ENCODE measurements at regions not wholly inside any gene's neighbourhood (a gene's known extent, or its start where the extent isn't known, plus 50 kb on each side); places are given as distances from the start of the nearest gene placed in this dataset.
"Not testable (repeated sequence)": the region's sequence is repeated elsewhere in the genome, so short reads cannot be mapped to it uniquely, and the experiment has no call there.

DNA sequence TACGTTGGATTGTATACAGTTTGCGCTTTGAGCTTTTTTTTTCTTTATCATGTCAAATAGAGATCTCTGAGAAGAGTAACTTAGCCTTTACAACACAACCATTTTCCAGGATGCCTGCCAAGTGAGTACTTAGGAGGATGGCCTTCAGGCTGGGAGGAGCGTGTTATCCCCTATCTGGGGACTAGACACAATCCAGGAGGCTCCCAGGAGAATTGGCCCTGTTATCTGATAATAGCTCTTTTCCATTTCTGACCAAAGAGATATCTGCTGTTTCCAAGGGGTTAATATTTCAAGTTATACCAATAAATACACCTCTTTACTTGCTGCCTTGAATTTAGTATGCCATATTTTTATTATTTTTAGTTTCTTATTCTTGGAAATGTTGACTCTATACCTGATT is 169.5 kb upstream of the SMARCAD1 start:
- intact Hi-C loops (cut with DNase I), result no loop called here

DNA sequence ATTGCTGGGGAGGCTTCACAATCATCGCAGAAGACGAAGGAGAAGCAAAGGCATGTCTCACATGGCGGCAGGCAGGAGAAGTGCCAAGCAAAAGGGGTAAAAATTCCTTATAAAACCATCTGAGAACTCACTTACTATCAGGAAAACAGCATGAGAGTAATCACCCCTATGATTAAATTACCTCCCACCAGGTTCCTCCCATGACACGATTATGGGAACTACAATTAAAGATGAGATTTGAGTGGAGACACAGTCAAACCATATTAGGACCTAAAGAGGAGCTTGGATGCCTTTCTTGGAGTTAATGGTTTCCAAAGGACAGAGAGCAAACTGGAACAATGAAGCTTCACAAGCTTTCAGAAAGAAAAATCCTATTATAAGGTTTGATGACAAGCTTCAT is 168.4 kb upstream of the SMARCAD1 start:
- Histone ChIP-seq H3K36me3 (ENCODE audit: control insufficient read depth in 2 of 3, insufficient read depth in 3 of 3, low read length in 3 of 3) (no peaks in the 10 kb centered on the region), H3K27ac (ENCODE audit: low read depth in 2 of 2, low read length in 2 of 2) (no peak overlapping the region), H3K4me3 (ENCODE audit: low read length in 3 of 3) (no peak overlapping the region), H3K9ac (ENCODE audit: low read length in 3 of 3) (no peak overlapping the region), H3K27me3 (ENCODE audit: control insufficient read depth, insufficient read depth, low read length) (no peaks in the 10 kb centered on the region), H3K9me3 (ENCODE audit: control insufficient read depth in 2 of 3, insufficient read depth in 1 of 3, low read length in 3 of 3) (no peaks in the 10 kb centered on the region), H3K4me1 (ENCODE audit: control insufficient read depth in 2 of 3, insufficient read depth in 2 of 3, low read depth in 1 of 3, low read length in 3 of 3) (no peaks in the 10 kb centered on the region)
- FAIRE-seq, result no peak
- TF ChIP-seq, protein P1, sequence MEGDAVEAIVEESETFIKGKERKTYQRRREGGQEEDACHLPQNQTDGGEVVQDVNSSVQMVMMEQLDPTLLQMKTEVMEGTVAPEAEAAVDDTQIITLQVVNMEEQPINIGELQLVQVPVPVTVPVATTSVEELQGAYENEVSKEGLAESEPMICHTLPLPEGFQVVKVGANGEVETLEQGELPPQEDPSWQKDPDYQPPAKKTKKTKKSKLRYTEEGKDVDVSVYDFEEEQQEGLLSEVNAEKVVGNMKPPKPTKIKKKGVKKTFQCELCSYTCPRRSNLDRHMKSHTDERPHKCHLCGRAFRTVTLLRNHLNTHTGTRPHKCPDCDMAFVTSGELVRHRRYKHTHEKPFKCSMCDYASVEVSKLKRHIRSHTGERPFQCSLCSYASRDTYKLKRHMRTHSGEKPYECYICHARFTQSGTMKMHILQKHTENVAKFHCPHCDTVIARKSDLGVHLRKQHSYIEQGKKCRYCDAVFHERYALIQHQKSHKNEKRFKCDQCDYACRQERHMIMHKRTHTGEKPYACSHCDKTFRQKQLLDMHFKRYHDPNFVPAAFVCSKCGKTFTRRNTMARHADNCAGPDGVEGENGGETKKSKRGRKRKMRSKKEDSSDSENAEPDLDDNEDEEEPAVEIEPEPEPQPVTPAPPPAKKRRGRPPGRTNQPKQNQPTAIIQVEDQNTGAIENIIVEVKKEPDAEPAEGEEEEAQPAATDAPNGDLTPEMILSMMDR (IDR thresholded peaks at IDR 0.05; ENCODE audit: borderline replicate concordance, extremely low read depth, insufficient read depth), result no peak
- intact Hi-C loops (cut with DNase I), result no loop called here
- no peak for DNase-seq

More for the DNA sequence above, 169.5 kb upstream of the SMARCAD1 start:
- H3K9ac ChIP-seq (ENCODE audit: low read length in 3 of 3), result no peak overlapping the region
- no peak for DNase-seq
- H3K9me3 ChIP-seq (ENCODE audit: control insufficient read depth in 2 of 3, insufficient read depth in 1 of 3, low read length in 3 of 3), result no peaks in the 10 kb centered on the region
- TF ChIP-seq, protein P1 (IDR thresholded peaks at IDR 0.05; ENCODE audit: borderline replicate concordance, extremely low read depth, insufficient read depth), result no peak
- H3K27me3 ChIP-seq (ENCODE audit: control insufficient read depth, insufficient read depth, low read length), result no peaks in the 10 kb centered on the region
- no peaks in the 10 kb centered on the region for H3K4me1 ChIP-seq (ENCODE audit: control insufficient read depth in 2 of 3, insufficient read depth in 2 of 3, low read depth in 1 of 3, low read length in 3 of 3)
- no peak for FAIRE-seq
- no peak overlapping the region for H3K27ac ChIP-seq (ENCODE audit: low read depth in 2 of 2, low read length in 2 of 2)
- no peak overlapping the region for H3K4me3 ChIP-seq (ENCODE audit: low read length in 3 of 3)
- H3K36me3 ChIP-seq (ENCODE audit: control insufficient read depth in 2 of 3, insufficient read depth in 3 of 3, low read length in 3 of 3), result no peaks in the 10 kb centered on the region

DNA sequence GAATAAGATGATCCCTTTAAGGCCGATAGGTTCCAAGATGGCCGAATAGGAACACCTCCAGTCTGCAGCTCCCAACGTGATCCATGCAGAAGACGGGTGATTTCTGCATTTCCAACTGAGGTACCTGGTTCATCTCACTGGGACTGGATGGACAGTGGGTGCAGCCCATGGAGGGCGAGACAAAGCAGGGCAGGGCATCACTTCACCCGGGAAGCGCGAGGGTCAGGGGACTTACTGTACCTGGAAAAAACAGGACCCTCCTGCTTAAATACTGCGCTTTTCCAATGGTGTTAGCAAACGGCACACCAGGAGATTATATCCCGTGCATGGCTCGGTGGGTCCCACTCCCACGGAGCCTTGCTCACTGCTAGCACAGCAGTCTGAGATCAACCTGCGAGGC is 163.2 kb upstream of the SMARCAD1 start:
- H3K9ac ChIP-seq (ENCODE audit: low read length in 3 of 3); DNase-seq; H3K9me3 ChIP-seq (ENCODE audit: control insufficient read depth in 2 of 3, insufficient read depth in 1 of 3, low read length in 3 of 3); H3K4me3 ChIP-seq (ENCODE audit: low read length in 3 of 3); H3K27ac ChIP-seq (ENCODE audit: low read depth in 2 of 2, low read length in 2 of 2); FAIRE-seq; H3K36me3 ChIP-seq (ENCODE audit: control insufficient read depth in 2 of 3, insufficient read depth in 3 of 3, low read length in 3 of 3); intact Hi-C loops (cut with DNase I); H3K27me3 ChIP-seq (ENCODE audit: control insufficient read depth, insufficient read depth, low read length); H3K4me1 ChIP-seq (ENCODE audit: control insufficient read depth in 2 of 3, insufficient read depth in 2 of 3, low read depth in 1 of 3, low read length in 3 of 3): not testable (repeated sequence)

DNA sequence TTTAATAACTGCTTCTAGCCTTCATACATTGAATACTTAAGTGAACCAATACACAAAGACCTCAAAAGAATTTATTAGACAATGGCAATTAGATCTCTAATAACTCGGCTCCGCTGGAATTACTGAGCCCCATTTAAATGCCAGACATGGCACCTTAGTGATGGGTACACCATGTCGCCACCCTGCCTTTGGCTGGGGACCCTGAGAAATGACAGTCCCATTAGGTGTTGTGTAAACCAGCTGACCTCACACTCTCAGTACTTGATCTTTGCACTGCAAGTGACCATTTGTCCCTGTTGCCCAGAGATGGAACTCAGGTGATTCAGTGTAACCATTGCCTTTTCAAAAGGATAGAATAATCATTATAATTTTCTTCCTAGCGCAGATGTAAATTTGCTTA is 144.6 kb upstream of the SMARCAD1 start:
- DNase-seq (no peak), FAIRE-seq (no peak)
- TF ChIP-seq, protein P1 (IDR thresholded peaks at IDR 0.05; ENCODE audit: borderline replicate concordance, extremely low read depth, insufficient read depth), result no peak
- Histone ChIP-seq H3K27ac (ENCODE audit: low read depth in 2 of 2, low read length in 2 of 2) (no peak overlapping the region), H3K27me3 (ENCODE audit: control insufficient read depth, insufficient read depth, low read length) (no peaks in the 10 kb centered on the region), H3K9me3 (ENCODE audit: control insufficient read depth in 2 of 3, insufficient read depth in 1 of 3, low read length in 3 of 3) (no peaks in the 10 kb centered on the region), H3K9ac (ENCODE audit: low read length in 3 of 3) (no peak overlapping the region), H3K36me3 (ENCODE audit: control insufficient read depth in 2 of 3, insufficient read depth in 3 of 3, low read length in 3 of 3) (no peaks in the 10 kb centered on the region), H3K4me1 (ENCODE audit: control insufficient read depth in 2 of 3, insufficient read depth in 2 of 3, low read depth in 1 of 3, low read length in 3 of 3) (no peaks in the 10 kb centered on the region), H3K4me3 (ENCODE audit: low read length in 3 of 3) (no peak overlapping the region)
- intact Hi-C loops (cut with DNase I), result no loop called here
